ENCODE measurements at regions not wholly inside any gene's neighbourhood (a gene's known extent, or its start where the extent isn't known, plus 50 kb on each side); places are given as distances from the start of the nearest gene placed in this dataset.

DNA sequence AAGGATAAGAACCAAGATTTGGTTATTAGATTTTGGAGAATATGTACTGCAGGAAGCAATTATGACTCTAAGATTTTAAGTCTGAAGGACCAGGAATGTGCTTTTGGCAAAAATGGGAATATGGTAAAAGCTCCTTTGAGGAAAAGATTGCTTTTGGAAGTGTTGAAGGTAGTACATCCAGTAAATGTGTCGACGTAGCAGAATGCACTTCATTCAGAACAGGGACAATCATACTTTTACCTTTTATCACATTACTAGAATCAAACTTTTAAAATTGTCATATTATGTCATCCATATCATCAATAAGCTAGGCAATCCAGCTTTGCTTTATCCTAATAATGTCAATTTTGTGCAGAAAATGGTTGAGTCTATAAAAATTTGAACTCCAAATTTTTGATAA lies 74.3 kb upstream of the MSTN start:
- Histone ChIP-seq H2BK15ac (ENCODE audit: low read depth, poor library complexity, severe bottlenecking) (no peak overlapping the region), H3K36me3 (ENCODE audit: control insufficient read depth in 1 of 2, insufficient read depth in 2 of 2, low read depth in 1 of 2, low read length in 2 of 2) (no peaks in the 10 kb centered on the region), H2BK12ac (ENCODE audit: low read length in 2 of 2) (no peak overlapping the region), H2AK5ac (ENCODE audit: low read length, severe bottlenecking) (no peak overlapping the region), H3K27me3 (ENCODE audit: control insufficient read depth in 1 of 2, insufficient read depth in 1 of 2, low read length in 2 of 2) (no peaks in the 10 kb centered on the region), H4K8ac (ENCODE audit: low read length) (no peak overlapping the region), H4K91ac (ENCODE audit: low read length) (no peak overlapping the region), H3K79me1 (replicated peaks; ENCODE audit: low read length, poor library complexity, severe bottlenecking) (no peaks in the 10 kb centered on the region), H3K9ac (ENCODE audit: low read length) (peak overlapping the region; percentile 71), H2BK5ac (ENCODE audit: low read depth, low read length, poor library complexity, severe bottlenecking) (no peak overlapping the region), H2AFZ (ENCODE audit: low read depth, low read length) (no peak overlapping the region), H3K14ac (ENCODE audit: low read length in 2 of 2) (no peak overlapping the region), H3K4me3 (ENCODE audit: insufficient read depth in 1 of 2, low read depth in 1 of 2, low read length in 2 of 2) (no peak overlapping the region), H3K27ac (ENCODE audit: low read length, poor library complexity, severe bottlenecking) (no peak overlapping the region), H3K4me1 (ENCODE audit: control insufficient read depth, insufficient read depth, low read depth, low read length) (no peaks in the 10 kb centered on the region), H3K9me3 (ENCODE audit: control insufficient read depth, low read length) (no peaks in the 10 kb centered on the region), H3K4ac (ENCODE audit: low read depth in 1 of 2, low read length in 2 of 2) (no peak overlapping the region), H2BK120ac (ENCODE audit: low read depth, low read length) (no peak overlapping the region), H3K23ac (ENCODE audit: low read length in 2 of 2) (no peak overlapping the region), H3K4me2 (ENCODE audit: low read length, poor library complexity, severe bottlenecking) (no peak overlapping the region), H3K18ac (ENCODE audit: low read depth in 1 of 2, low read length in 2 of 2) (no peak overlapping the region)
- WGBS = no CpG with 5 or more reads among the region's 2 CpGs
- DNase-seq = no peak

DNA sequence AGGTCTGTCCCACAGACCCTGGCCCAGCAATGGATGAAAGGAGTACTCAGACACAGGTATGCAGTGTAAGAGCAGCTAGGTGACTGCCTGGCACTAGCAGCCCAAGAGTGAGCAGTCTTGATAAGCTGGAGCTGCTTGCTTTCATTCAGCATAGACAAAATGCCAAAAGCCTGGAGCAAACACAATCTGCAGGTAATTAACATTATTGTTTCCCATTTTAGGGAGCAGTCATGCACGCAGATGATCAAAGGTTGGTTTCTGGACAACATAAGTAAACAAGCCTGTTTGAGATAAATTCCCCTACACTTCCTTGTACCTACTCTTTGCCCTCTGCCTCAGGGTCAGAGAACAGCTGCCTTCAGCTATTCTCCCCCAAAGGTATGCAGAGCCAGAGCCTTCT lies 73.7 kb upstream of the MSTN start:
- no peaks in the 10 kb centered on the region for H3K79me1 ChIP-seq (replicated peaks; ENCODE audit: low read length, poor library complexity, severe bottlenecking)
- no peak overlapping the region for H3K14ac ChIP-seq (ENCODE audit: low read length in 2 of 2)
- no peak overlapping the region for H2BK15ac ChIP-seq (ENCODE audit: low read depth, poor library complexity, severe bottlenecking)
- no peak overlapping the region for H3K4me2 ChIP-seq (ENCODE audit: low read length, poor library complexity, severe bottlenecking)
- no peaks in the 10 kb centered on the region for H3K9me3 ChIP-seq (ENCODE audit: control insufficient read depth, low read length)
- H2AK5ac ChIP-seq (ENCODE audit: low read length, severe bottlenecking) = no peak overlapping the region
- no peak overlapping the region for H3K18ac ChIP-seq (ENCODE audit: low read depth in 1 of 2, low read length in 2 of 2)
- no peak overlapping the region for H3K23ac ChIP-seq (ENCODE audit: low read length in 2 of 2)
- H2AFZ ChIP-seq (ENCODE audit: low read depth, low read length) = no peak overlapping the region
- H2BK5ac ChIP-seq (ENCODE audit: low read depth, low read length, poor library complexity, severe bottlenecking) = no peak overlapping the region
- no peaks in the 10 kb centered on the region for H3K4me1 ChIP-seq (ENCODE audit: control insufficient read depth, insufficient read depth, low read depth, low read length)
- WGBS = 85% methylated on average over 1 of the region's 1 CpG
- no peak overlapping the region for H3K4me3 ChIP-seq (ENCODE audit: insufficient read depth in 1 of 2, low read depth in 1 of 2, low read length in 2 of 2)
- no peak overlapping the region for H3K4ac ChIP-seq (ENCODE audit: low read depth in 1 of 2, low read length in 2 of 2)
- H3K36me3 ChIP-seq (ENCODE audit: control insufficient read depth in 1 of 2, insufficient read depth in 2 of 2, low read depth in 1 of 2, low read length in 2 of 2) = no peaks in the 10 kb centered on the region
- H3K27ac ChIP-seq (ENCODE audit: low read length, poor library complexity, severe bottlenecking) = no peak overlapping the region
- no peak overlapping the region for H4K8ac ChIP-seq (ENCODE audit: low read length)
- no peak overlapping the region for H3K9ac ChIP-seq (ENCODE audit: low read length)
- H4K91ac ChIP-seq (ENCODE audit: low read length) = no peak overlapping the region
- no peak overlapping the region for H2BK12ac ChIP-seq (ENCODE audit: low read length in 2 of 2)
- no peak overlapping the region for H2BK120ac ChIP-seq (ENCODE audit: low read depth, low read length)
- H3K27me3 ChIP-seq (ENCODE audit: control insufficient read depth in 1 of 2, insufficient read depth in 1 of 2, low read length in 2 of 2) = no peaks in the 10 kb centered on the region
- DNase-seq = no peak

DNA sequence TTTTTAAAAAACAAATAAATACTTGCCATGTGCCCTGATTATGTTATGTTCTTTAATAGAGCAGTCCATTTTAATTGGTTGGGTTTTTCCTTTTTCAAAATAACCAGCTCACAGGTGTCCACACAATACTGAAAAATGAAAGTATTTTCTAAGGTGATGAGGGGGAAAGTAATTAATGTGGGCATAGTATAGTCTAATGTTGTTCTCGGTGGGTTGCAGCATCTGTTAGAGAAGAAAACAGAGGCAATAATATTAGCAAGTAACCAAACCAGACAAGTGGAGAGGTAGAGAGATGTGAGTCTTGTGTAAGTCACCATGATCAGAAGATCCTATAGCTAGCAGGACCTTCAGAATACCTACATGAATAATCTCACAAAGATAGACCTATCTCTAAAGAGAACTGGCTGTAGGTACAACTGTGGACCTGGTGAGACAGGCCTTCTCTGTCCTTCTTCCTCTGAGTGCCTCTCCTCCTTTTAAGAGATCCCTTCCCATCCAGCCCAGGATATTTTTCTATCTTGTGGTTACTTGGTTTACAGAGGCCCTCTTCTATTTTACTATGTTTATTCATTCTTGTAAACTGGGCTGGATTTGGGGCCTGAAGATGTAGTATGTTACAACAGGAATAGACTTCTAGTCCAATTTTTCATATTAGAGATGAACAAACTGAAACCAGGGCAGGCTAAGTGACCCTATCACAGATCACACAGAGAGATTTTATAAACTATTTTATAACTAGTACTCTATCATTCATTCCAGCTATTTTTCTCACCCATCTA lies 67.1 kb upstream of the MSTN start:
- H3K23ac ChIP-seq (ENCODE audit: low read length in 2 of 2) = no peak overlapping the region
- H3K4me3 ChIP-seq (ENCODE audit: insufficient read depth in 1 of 2, low read depth in 1 of 2, low read length in 2 of 2) = no peak overlapping the region
- no peaks in the 10 kb centered on the region for H3K27me3 ChIP-seq (ENCODE audit: control insufficient read depth in 1 of 2, insufficient read depth in 1 of 2, low read length in 2 of 2)
- no peaks in the 10 kb centered on the region for H3K4me1 ChIP-seq (ENCODE audit: control insufficient read depth, insufficient read depth, low read depth, low read length)
- H4K91ac ChIP-seq (ENCODE audit: low read length) = no peak overlapping the region
- no peaks in the 10 kb centered on the region for H3K36me3 ChIP-seq (ENCODE audit: control insufficient read depth in 1 of 2, insufficient read depth in 2 of 2, low read depth in 1 of 2, low read length in 2 of 2)
- 89% methylated on average over 1 of the region's 1 CpG for WGBS
- no peak overlapping the region for H4K8ac ChIP-seq (ENCODE audit: low read length)
- no peak overlapping the region for H3K18ac ChIP-seq (ENCODE audit: low read depth in 1 of 2, low read length in 2 of 2)
- H2AFZ ChIP-seq (ENCODE audit: low read depth, low read length) = no peak overlapping the region
- no peak overlapping the region for H2AK5ac ChIP-seq (ENCODE audit: low read length, severe bottlenecking)
- no peak overlapping the region for H3K4ac ChIP-seq (ENCODE audit: low read depth in 1 of 2, low read length in 2 of 2)
- no peak overlapping the region for H2BK15ac ChIP-seq (ENCODE audit: low read depth, poor library complexity, severe bottlenecking)
- peak; percentile 16 for DNase-seq
- no peak overlapping the region for H2BK120ac ChIP-seq (ENCODE audit: low read depth, low read length)
- no peak overlapping the region for H3K4me2 ChIP-seq (ENCODE audit: low read length, poor library complexity, severe bottlenecking)
- H3K9ac ChIP-seq (ENCODE audit: low read length) = no peak overlapping the region
- no peaks in the 10 kb centered on the region for H3K79me1 ChIP-seq (replicated peaks; ENCODE audit: low read length, poor library complexity, severe bottlenecking)
- no peak overlapping the region for H2BK12ac ChIP-seq (ENCODE audit: low read length in 2 of 2)
- peak overlapping the region in 1 of 2 experiments; percentile 77 for H3K14ac ChIP-seq (ENCODE audit: low read length in 2 of 2)
- no peak overlapping the region for H3K27ac ChIP-seq (ENCODE audit: low read length, poor library complexity, severe bottlenecking)
- H2BK5ac ChIP-seq (ENCODE audit: low read depth, low read length, poor library complexity, severe bottlenecking) = no peak overlapping the region
- no peaks in the 10 kb centered on the region for H3K9me3 ChIP-seq (ENCODE audit: control insufficient read depth, low read length)

DNA sequence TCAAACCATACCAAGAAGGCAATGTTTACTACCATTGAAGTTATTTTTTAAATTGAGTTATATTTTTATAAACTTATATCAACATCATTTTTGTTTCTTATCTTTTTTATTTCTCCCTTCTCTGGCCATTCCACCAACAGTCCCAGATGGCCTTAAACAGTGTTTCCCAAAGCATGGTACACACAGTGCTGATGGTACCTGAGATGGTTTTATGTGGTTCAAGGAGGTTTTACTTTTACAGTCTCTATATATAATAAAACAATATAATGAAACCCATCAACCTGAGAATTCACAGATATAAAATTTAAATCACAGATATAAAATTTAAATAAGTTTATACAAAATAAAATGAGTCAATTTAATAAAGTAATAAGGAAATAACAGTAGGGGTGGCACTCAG lies 65.1 kb upstream of the MSTN start:
- H3K36me3 ChIP-seq (ENCODE audit: control insufficient read depth in 1 of 2, insufficient read depth in 2 of 2, low read depth in 1 of 2, low read length in 2 of 2) = no peaks in the 10 kb centered on the region
- H3K27me3 ChIP-seq (ENCODE audit: control insufficient read depth in 1 of 2, insufficient read depth in 1 of 2, low read length in 2 of 2) = no peaks in the 10 kb centered on the region
- no peak overlapping the region for H2BK120ac ChIP-seq (ENCODE audit: low read depth, low read length)
- H3K27ac ChIP-seq (ENCODE audit: low read length, poor library complexity, severe bottlenecking) = no peak overlapping the region
- no peaks in the 10 kb centered on the region for H3K9me3 ChIP-seq (ENCODE audit: control insufficient read depth, low read length)
- H4K8ac ChIP-seq (ENCODE audit: low read length) = no peak overlapping the region
- H2BK5ac ChIP-seq (ENCODE audit: low read depth, low read length, poor library complexity, severe bottlenecking) = no peak overlapping the region
- no peak overlapping the region for H2AFZ ChIP-seq (ENCODE audit: low read depth, low read length)
- no peak overlapping the region for H3K23ac ChIP-seq (ENCODE audit: low read length in 2 of 2)
- H3K4me2 ChIP-seq (ENCODE audit: low read length, poor library complexity, severe bottlenecking) = no peak overlapping the region
- H3K79me1 ChIP-seq (replicated peaks; ENCODE audit: low read length, poor library complexity, severe bottlenecking) = no peaks in the 10 kb centered on the region
- H3K4me3 ChIP-seq (ENCODE audit: insufficient read depth in 1 of 2, low read depth in 1 of 2, low read length in 2 of 2) = no peak overlapping the region
- H3K18ac ChIP-seq (ENCODE audit: low read depth in 1 of 2, low read length in 2 of 2) = no peak overlapping the region
- no peak overlapping the region for H2BK12ac ChIP-seq (ENCODE audit: low read length in 2 of 2)
- no peaks in the 10 kb centered on the region for H3K4me1 ChIP-seq (ENCODE audit: control insufficient read depth, insufficient read depth, low read depth, low read length)
- H2AK5ac ChIP-seq (ENCODE audit: low read length, severe bottlenecking) = no peak overlapping the region
- no peak overlapping the region for H3K14ac ChIP-seq (ENCODE audit: low read length in 2 of 2)
- no peak overlapping the region for H2BK15ac ChIP-seq (ENCODE audit: low read depth, poor library complexity, severe bottlenecking)
- H4K91ac ChIP-seq (ENCODE audit: low read length) = no peak overlapping the region
- no peak for DNase-seq
- H3K4ac ChIP-seq (ENCODE audit: low read depth in 1 of 2, low read length in 2 of 2) = no peak overlapping the region
- H3K9ac ChIP-seq (ENCODE audit: low read length) = no peak overlapping the region

Measured in mesenchymal stem cell (in vitro differentiated cells and primary cell).